Omental fat pad (tissue), 3 donors: ENCODE measurements at regions not wholly inside any gene's neighbourhood (a gene's known extent, or its start where the extent isn't known, plus 50 kb on each side); places are given as distances from the start of the nearest gene placed in this dataset.

ENCODE experiments used
- ATAC-seq: fragments of 150-250 bp; one replicate; pipeline ENCODE4 v1.9.1; 2016; ENCODE audit warnings: mild to moderate bottlenecking, moderate library complexity; ENCODE audit not compliant: low FRiP score
- DNase-seq: peaks from one replicate; pipeline ENCODE4 v3.0.0-alpha.2; 2019; ENCODE audit warnings: low spot score
- CTCF ChIP-seq, 3 donors: fragments of 450-650 bp; IDR thresholded peaks; one replicate each; pipeline ENCODE4 v1.5.1; 2016 to 2017; ENCODE audit warnings: antibody characterized with exemption in 3 of 3, mild to moderate bottlenecking in 3 of 3, moderate library complexity in 2 of 3

GRCh38 chr3:165513715-165514701 is 317.8 kb upstream of the SLITRK3 start:
- DNase-seq = no peak
- no peak for ATAC-seq
- no peak for TF ChIP-seq CTCF (IDR thresholded peaks at IDR 0.05)

GRCh38 chr3:165507576-165507975 is 311.4 kb upstream of the SLITRK3 start:
- DNase-seq = no peak
- ATAC-seq = no peak
- no peak for TF ChIP-seq CTCF (IDR thresholded peaks at IDR 0.05)

GRCh38 chr3:165507060-165507459 is 310.9 kb upstream of the SLITRK3 start:
- ATAC-seq = no peak
- no peak for DNase-seq
- no peak for TF ChIP-seq CTCF (IDR thresholded peaks at IDR 0.05)

GRCh38 chr3:165505657-165506056 is 309.5 kb upstream of the SLITRK3 start:
- no peak for TF ChIP-seq CTCF (IDR thresholded peaks at IDR 0.05)
- no peak for DNase-seq
- ATAC-seq = no peak

GRCh38 chr3:165504554-165504953 is 308.4 kb upstream of the SLITRK3 start:
- DNase-seq (no peak), ATAC-seq (no peak)
- TF ChIP-seq CTCF (IDR thresholded peaks at IDR 0.05) = no peak

GRCh38 chr3:165503825-165504224 is 307.6 kb upstream of the SLITRK3 start:
- TF ChIP-seq CTCF (IDR thresholded peaks at IDR 0.05) = no peak
- no peak for ATAC-seq
- no peak for DNase-seq

- ATAC-seq = no peak
- no peak for TF ChIP-seq CTCF (IDR thresholded peaks at IDR 0.05)
- DNase-seq = no peak
Measured at GRCh38 chr3:165503346-165503745, 307.2 kb upstream of the SLITRK3 start.
